Esophagus squamous epithelium (tissue), 5 donors: ENCODE measurements at regions not wholly inside any gene's neighbourhood (a gene's known extent, or its start where the extent isn't known, plus 50 kb on each side); places are given as distances from the start of the nearest gene placed in this dataset.
A peak's percentile ranks its signal among the peaks of the same experiment; 100 is the strongest.

Experiments used
- DNase-seq: peaks from one replicate; lab custom pipeline; 2025; lab: John Stamatoyannopoulos, UW
- H3K27ac ChIP-seq, 4 donors: fragments of 200-600 bp; sonication (generic); one replicate each; pipeline ENCODE4 v1.5.1; 2016 to 2019; ENCODE audit warnings: mild to moderate bottlenecking in 1 of 4
- H3K27me3 ChIP-seq, 4 donors: fragments of 200-600 bp; sonication (generic); 1 replicate in 3 of 4; 2 replicates in 1 of 4; pipeline versions ENCODE4 v1.5.1 to v1.6.0; 2017 to 2021; ENCODE audit warnings: antibody characterized with exemption in 1 of 4
- H3K36me3 ChIP-seq, 3 donors: fragments of 200-600 bp; sonication (generic); one replicate each; pipeline ENCODE4 v1.5.1; 2016 to 2019
- H3K4me1 ChIP-seq, 3 donors: fragments of 200-600 bp; sonication (generic); one replicate each; pipeline ENCODE4 v1.5.1; 2017 to 2019
- H3K4me3 ChIP-seq, 4 donors: fragments of 200-600 bp; sonication (generic); 1 replicate in 3 of 4; 2 replicates in 1 of 4; pipeline ENCODE4 v1.5.1; 2016 to 2019; ENCODE audit warnings: mild to moderate bottlenecking in 2 of 4, moderate library complexity in 1 of 4
- H3K9me3 ChIP-seq, 3 donors: fragments of 200-600 bp; sonication (generic); one replicate each; pipeline ENCODE4 v1.5.1; 2016 to 2019
- POLR2A ChIP-seq, 4 donors: fragments of 450-650 bp; IDR thresholded peaks; one replicate each; pipeline ENCODE4 v1.6.1; 2017; ENCODE audit warnings: antibody characterized with exemption in 4 of 4, mild to moderate bottlenecking in 4 of 4, moderate library complexity in 3 of 4
- WGBS, 2 donors: methylation state at CpG; one replicate each; pipeline ENCODE4 v1.1.5; 2018; 5-methylcytosine and 5-hydroxymethylcytosine counted together
- intact Hi-C: fragments of 100-400 bp; cut with DNase I; formaldehyde crosslinking; loops from one replicate; pipeline ENCODE4 v1.15.0; 2022
- TF ChIP-seq, protein P1 (sequence below), 6 experiments: fragments of 450-650 bp in 4 of 6; fragments of 200-600 bp in 2 of 6; sonication (generic) in 2 of 6; IDR thresholded peaks; one replicate each; pipeline ENCODE4 v1.5.1; 2016 to 2019; ENCODE audit warnings: antibody characterized with exemption in 6 of 6, mild to moderate bottlenecking in 4 of 6, moderate library complexity in 4 of 6
- donor health status: DM: yes; HTN: yes; CAD: no.

DNA sequence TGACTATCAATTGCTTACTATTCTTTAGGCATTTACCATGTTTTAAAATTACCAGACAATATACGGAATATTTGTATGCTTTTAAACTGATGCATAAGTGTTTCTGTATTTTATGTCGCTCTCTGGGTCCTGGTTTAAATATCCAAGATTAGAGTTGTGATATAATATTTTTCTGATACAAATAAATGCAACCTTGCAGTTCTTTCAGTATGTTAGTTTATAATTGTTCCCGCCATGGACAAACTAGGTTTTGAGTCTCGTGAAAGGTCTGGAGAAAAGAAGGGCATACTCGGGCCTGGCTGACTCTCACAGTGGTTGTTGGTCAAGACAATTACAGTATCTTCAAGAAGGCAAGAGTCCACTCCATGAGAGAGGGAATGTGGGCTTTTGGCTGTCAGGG, 72.6 kb upstream of the AJAP1 start:
- H3K9me3 ChIP-seq, result no peaks in the 10 kb centered on the region
- intact Hi-C loops, result no loop called here
- DNase-seq, result no peak
- H3K36me3 ChIP-seq, result no peaks in the 10 kb centered on the region
- WGBS, 2 donors, result 69 to 78% methylated on average over 5 of the region's 5 CpGs
- no peaks in the 10 kb centered on the region for H3K4me1 ChIP-seq
- no peak overlapping the region for H3K4me3 ChIP-seq
- no peak overlapping the region for H3K27ac ChIP-seq
- no peak for TF ChIP-seq POLR2A (IDR thresholded peaks at IDR 0.05)
- TF ChIP-seq, protein P1, sequence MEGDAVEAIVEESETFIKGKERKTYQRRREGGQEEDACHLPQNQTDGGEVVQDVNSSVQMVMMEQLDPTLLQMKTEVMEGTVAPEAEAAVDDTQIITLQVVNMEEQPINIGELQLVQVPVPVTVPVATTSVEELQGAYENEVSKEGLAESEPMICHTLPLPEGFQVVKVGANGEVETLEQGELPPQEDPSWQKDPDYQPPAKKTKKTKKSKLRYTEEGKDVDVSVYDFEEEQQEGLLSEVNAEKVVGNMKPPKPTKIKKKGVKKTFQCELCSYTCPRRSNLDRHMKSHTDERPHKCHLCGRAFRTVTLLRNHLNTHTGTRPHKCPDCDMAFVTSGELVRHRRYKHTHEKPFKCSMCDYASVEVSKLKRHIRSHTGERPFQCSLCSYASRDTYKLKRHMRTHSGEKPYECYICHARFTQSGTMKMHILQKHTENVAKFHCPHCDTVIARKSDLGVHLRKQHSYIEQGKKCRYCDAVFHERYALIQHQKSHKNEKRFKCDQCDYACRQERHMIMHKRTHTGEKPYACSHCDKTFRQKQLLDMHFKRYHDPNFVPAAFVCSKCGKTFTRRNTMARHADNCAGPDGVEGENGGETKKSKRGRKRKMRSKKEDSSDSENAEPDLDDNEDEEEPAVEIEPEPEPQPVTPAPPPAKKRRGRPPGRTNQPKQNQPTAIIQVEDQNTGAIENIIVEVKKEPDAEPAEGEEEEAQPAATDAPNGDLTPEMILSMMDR (IDR thresholded peaks at IDR 0.05), result no peak
- H3K27me3 ChIP-seq, result peaks cover 0 to 49% (median 0%) of the 10 kb centered on the region in 4 donors

DNA sequence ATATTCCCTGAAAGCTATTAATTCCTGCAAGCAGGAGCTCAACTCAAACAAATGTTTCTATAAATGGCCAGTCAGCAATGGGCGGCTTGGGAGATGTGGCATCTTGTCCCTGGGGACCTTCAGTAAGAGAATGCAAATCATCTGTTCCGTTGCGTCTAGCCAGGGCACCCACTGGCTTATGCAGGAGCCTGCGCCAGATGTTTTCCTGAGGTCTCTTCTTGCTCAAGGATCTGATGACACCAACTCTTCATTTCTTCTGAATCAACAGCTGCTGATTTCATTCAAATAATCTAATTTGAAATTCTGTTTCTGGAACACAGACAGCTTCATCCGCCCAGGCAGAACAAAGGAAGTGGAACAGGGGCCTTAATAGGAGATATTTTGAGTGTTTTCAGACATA, 70.0 kb upstream of the AJAP1 start:
- H3K36me3 ChIP-seq, result no peaks in the 10 kb centered on the region
- H3K4me3 ChIP-seq, result no peak overlapping the region
- peaks cover 0 to 50% (median 0%) of the 10 kb centered on the region in 4 donors for H3K27me3 ChIP-seq
- H3K9me3 ChIP-seq, result no peaks in the 10 kb centered on the region
- no peaks in the 10 kb centered on the region for H3K4me1 ChIP-seq
- TF ChIP-seq, protein P1 (IDR thresholded peaks at IDR 0.05), result no peak
- TF ChIP-seq POLR2A (IDR thresholded peaks at IDR 0.05), result no peak
- H3K27ac ChIP-seq, result no peak overlapping the region
- intact Hi-C loops, result no loop called here
- no peak for DNase-seq
- 58 to 73% methylated on average over 5 of the region's 5 CpGs for WGBS, 2 donors

GRCh38 chr1:4585216-4585615, 69.2 kb upstream of the AJAP1 start:
- DNase-seq, result no peak
- TF ChIP-seq POLR2A (IDR thresholded peaks at IDR 0.05), result no peak
- TF ChIP-seq, protein P1 (IDR thresholded peaks at IDR 0.05), result peak in 4 of 6 experiments; percentile 17 to 58 (median 42)
- intact Hi-C loops, result no loop called here
- Histone ChIP-seq H3K4me3 (no peak overlapping the region), H3K27me3 (peaks cover 0 to 50% (median 0%) of the 10 kb centered on the region in 4 donors), H3K36me3 (no peaks in the 10 kb centered on the region), H3K27ac (no peak overlapping the region), H3K9me3 (no peaks in the 10 kb centered on the region), H3K4me1 (no peaks in the 10 kb centered on the region)
- 20 to 30% methylated on average over 3 to 12 of the region's 17 CpGs for WGBS, 2 donors

DNA sequence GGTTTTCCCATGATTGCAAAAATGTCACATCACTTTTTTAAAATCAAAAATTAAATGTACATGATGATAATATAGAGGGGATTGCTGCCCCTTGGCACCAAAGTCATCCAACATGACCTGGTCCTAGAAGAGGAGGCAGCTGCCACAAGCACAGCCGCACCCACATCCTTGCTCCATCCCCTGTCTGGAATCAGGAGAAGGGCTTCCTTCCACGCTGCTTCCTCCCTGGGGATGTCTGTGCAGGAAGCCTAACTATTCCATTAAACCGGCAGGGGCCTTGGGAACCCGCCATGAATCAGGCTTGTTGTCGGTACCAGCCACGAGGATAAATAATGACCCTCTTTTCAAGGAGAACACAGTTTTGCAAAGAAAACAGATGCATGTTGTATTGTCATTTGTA, 68.7 kb upstream of the AJAP1 start:
- Histone ChIP-seq H3K27me3 (peaks cover 0 to 50% (median 0%) of the 10 kb centered on the region in 4 donors), H3K9me3 (no peaks in the 10 kb centered on the region), H3K4me3 (no peak overlapping the region), H3K27ac (no peak overlapping the region), H3K36me3 (no peaks in the 10 kb centered on the region), H3K4me1 (no peaks in the 10 kb centered on the region)
- 63 to 66% methylated on average over 5 of the region's 6 CpGs for WGBS, 2 donors
- TF ChIP-seq, protein P1 (IDR thresholded peaks at IDR 0.05), result no peak
- TF ChIP-seq POLR2A (IDR thresholded peaks at IDR 0.05), result no peak
- intact Hi-C loops, result no loop called here
- DNase-seq, result no peak

DNA sequence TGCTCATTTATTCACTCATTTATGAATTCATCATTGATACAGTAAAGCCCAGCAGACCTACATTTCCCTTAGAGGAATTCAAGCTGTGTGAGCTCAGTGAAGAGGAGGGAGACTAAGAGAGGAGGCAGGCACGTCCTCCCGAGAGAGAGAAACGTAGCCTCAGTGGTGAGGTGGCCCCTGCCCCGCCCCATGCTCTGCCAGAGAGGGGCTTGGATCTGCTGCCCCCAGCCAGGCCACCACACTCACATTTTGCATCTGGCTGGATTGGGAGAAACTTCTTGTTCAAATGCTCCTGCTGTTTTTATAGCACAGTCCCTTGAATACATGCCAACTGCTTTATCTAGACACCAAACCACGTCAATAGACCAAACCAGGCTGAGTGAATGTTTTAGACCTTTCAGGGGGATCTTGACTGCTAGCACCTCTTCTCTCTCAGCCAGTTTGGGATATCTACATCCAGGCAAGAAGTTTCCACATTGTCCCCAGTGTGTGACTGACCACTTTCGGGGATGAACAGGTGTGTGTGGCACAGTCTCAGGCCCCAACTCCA, 67.7 kb upstream of the AJAP1 start:
- no peak overlapping the region for H3K4me3 ChIP-seq
- no peaks in the 10 kb centered on the region for H3K36me3 ChIP-seq
- H3K9me3 ChIP-seq, result no peaks in the 10 kb centered on the region
- H3K27ac ChIP-seq, result no peak overlapping the region
- TF ChIP-seq, protein P1 (IDR thresholded peaks at IDR 0.05), result no peak
- no peak for TF ChIP-seq POLR2A (IDR thresholded peaks at IDR 0.05)
- peaks cover 0 to 44% (median 0%) of the 10 kb centered on the region in 4 donors for H3K27me3 ChIP-seq
- DNase-seq, result no peak
- intact Hi-C loops, result no loop called here
- H3K4me1 ChIP-seq, result no peaks in the 10 kb centered on the region
- 57 to 60% methylated on average over 6 of the region's 6 CpGs for WGBS, 2 donors
